ENCODE measurements at regions not wholly inside any gene's neighbourhood (a gene's known extent, or its start where the extent isn't known, plus 50 kb on each side); places are given as distances from the start of the nearest gene placed in this dataset.

DNA sequence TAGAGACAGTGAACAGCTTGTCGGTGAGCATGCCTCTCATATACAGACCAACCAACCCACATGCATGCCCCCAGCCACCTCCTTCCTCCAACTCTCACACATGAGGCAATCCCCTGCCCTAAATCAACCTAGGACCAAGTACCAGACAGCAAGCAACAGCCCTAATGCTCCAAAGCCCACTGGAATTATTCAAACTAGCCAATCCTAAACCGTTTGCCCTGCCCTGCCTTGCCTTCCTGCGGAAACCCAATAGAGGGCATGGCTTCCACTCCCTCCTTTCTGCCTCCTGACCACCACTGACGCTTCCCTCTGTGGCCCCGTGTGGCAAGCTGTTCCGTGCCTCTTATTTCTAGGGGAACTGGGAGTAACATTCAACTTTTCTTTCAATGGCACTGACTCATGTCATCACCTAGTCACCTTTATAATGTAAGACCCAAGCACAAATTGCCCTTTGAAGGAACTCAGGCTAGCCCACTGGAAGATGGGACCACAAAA lies 129.3 kb upstream of the GJB5 start:
- DNase-seq (ENCODE audit: low read depth): no peak
- TF ChIP-seq, protein P1, sequence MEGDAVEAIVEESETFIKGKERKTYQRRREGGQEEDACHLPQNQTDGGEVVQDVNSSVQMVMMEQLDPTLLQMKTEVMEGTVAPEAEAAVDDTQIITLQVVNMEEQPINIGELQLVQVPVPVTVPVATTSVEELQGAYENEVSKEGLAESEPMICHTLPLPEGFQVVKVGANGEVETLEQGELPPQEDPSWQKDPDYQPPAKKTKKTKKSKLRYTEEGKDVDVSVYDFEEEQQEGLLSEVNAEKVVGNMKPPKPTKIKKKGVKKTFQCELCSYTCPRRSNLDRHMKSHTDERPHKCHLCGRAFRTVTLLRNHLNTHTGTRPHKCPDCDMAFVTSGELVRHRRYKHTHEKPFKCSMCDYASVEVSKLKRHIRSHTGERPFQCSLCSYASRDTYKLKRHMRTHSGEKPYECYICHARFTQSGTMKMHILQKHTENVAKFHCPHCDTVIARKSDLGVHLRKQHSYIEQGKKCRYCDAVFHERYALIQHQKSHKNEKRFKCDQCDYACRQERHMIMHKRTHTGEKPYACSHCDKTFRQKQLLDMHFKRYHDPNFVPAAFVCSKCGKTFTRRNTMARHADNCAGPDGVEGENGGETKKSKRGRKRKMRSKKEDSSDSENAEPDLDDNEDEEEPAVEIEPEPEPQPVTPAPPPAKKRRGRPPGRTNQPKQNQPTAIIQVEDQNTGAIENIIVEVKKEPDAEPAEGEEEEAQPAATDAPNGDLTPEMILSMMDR (conservative IDR thresholded peaks at IDR 0.05; ENCODE audit: low read depth, low read length): no peak
- H3K4me3 ChIP-seq (ENCODE audit: low read depth, low read length): no peak overlapping the region

DNA sequence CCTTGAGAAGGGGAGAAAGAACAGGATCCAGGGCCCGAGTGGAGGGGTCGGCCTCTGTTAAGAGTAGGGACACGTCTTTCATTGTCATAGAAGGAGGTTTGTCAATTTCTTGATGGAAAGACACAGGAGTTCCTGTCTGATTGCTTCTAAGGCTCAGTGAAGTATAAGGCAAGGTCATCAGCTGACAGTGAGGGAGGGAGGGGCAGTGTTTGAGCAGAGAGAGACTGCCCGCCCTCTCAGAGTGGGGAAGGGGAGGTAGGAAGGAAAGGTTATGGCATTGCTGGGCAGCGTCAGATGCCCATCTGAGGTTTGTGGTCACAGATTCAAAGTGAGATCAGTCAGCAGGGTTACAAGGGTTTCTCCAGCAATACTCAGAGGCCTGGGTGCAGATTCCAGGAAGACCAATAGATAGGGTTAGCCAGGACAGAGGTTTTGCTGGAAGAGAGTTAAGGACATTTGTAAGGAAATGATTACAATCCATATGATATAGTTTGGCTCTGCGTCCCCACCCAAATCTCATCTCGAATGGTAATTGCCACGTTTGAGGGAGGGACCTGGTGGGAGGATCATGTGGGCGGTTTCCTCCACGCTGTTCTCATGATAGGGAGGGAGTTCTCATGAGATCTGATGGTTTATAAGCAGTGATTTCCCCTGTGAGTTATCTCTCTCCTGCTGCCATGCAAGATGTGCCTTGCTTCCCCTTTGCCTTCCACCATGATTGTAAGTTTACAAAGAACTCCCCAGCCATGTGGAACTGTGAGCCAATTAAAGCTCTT lies 127.2 kb upstream of the GJB5 start:
- TF ChIP-seq, protein P1 (conservative IDR thresholded peaks at IDR 0.05; ENCODE audit: low read depth, low read length): no peak
- no peak for DNase-seq (ENCODE audit: low read depth)
- no peak overlapping the region for H3K4me3 ChIP-seq (ENCODE audit: low read depth, low read length)

- no peak overlapping the region for H3K4me3 ChIP-seq (ENCODE audit: low read depth, low read length)
- no peak for DNase-seq (ENCODE audit: low read depth)
- TF ChIP-seq, protein P1 (conservative IDR thresholded peaks at IDR 0.05; ENCODE audit: low read depth, low read length): no peak
These were observed 123.7 kb upstream of the GJB5 start for GRCh38 chr1:34631126-34631525.

GRCh38 chr1:34639701-34640100 lies 115.1 kb upstream of the GJB5 start:
- DNase-seq (ENCODE audit: low read depth): no peak
- no peak overlapping the region for H3K4me3 ChIP-seq (ENCODE audit: low read depth, low read length)
- TF ChIP-seq, protein P1 (conservative IDR thresholded peaks at IDR 0.05; ENCODE audit: low read depth, low read length): no peak

- no peak for DNase-seq (ENCODE audit: low read depth)
- no peak overlapping the region for H3K4me3 ChIP-seq (ENCODE audit: low read depth, low read length)
- TF ChIP-seq, protein P1 (conservative IDR thresholded peaks at IDR 0.05; ENCODE audit: low read depth, low read length): no peak
These were observed 114.0 kb upstream of the GJB5 start for GRCh38 chr1:34640654-34641401.

DNA sequence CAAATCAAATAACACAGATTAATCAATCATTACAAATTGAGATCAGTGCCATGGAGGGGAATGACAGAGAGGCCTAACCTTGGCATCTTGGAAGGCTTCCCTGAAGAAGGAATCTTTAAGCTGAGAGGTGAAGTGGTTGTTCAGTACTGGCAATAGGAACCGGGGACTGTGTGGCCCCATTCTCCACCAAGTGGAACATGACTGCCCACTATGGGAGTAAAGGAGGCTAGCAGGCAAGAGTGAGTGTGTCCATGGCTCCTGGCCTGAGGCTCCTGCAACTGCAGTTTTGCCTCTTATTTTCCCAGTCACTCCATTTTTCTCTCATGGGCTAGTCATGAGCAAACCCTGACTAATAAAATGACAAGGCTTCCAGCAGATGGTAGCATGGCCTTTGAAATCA lies 112.2 kb upstream of the GJB5 start:
- no peak for DNase-seq (ENCODE audit: low read depth)
- TF ChIP-seq, protein P1 (conservative IDR thresholded peaks at IDR 0.05; ENCODE audit: low read depth, low read length): no peak
- H3K4me3 ChIP-seq (ENCODE audit: low read depth, low read length): no peak overlapping the region
